ENCODE measurements at regions not wholly inside any gene's neighbourhood (a gene's known extent, or its start where the extent isn't known, plus 50 kb on each side); places are given as distances from the start of the nearest gene placed in this dataset.
"Not testable (repeated sequence)": the region's sequence is repeated elsewhere in the genome, so short reads cannot be mapped to it uniquely, and the experiment has no call there.

DNA sequence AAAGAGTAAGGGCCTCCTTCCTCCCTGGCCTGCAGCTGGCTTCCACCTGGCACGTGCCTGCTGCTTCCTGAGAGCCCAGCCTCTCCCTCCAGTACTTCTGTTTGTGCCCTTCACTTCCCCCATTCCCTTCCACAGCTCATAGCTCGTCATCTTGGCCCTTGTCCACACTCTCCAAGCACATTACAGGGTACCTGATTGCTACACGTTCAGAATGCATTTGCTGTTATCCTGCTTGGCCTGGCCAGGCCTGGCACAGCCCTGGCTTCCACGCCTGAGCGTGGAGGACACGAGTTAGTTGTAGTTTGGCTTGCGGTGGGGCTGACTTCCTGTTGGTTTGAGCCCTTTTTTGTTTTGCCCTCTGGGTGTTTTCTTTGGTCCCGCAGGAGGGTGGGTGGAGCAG is 197.2 kb upstream of the TP53TG3 start:
- not testable (repeated sequence) for TF ChIP-seq CTCF (IDR thresholded peaks at IDR 0.05; ENCODE audit: low read length); EZH2 (IDR thresholded peaks at IDR 0.05; ENCODE audit: borderline replicate concordance, low read length)

All from OCI-LY1 (cell line).